Neural cell (in vitro differentiated cells): ENCODE measurements at regions not wholly inside any gene's neighbourhood (a gene's known extent, or its start where the extent isn't known, plus 50 kb on each side); places are given as distances from the start of the nearest gene placed in this dataset.

Experiments used
- H2AFZ ChIP-seq: fragments of 200-600, 300-800 bp; sonication (generic), shearing (Covaris generic); 2 replicates; pipeline ENCODE4 v1.6.0; 2014; ENCODE audit warnings: low read depth, mild to moderate bottlenecking, antibody characterized with exemption, low read length, moderate library complexity
- H3F3A ChIP-seq: fragments of 200-600 bp; shearing (Covaris generic); 2 replicates; pipeline ENCODE4 v1.6.1; 2016; ENCODE audit warnings: mild to moderate bottlenecking, moderate library complexity, mixed read lengths, antibody characterized with exemption, low read length; ENCODE audit not compliant: insufficient read depth, poor library complexity, severe bottlenecking
- H3K27ac ChIP-seq: fragments of 200-600, 300-800 bp; sonication (generic), shearing (Covaris generic); 2 replicates; pipeline ENCODE4 v1.5.1; 2014; ENCODE audit warnings: mild to moderate bottlenecking, low read length, moderate library complexity
- H3K27me3 ChIP-seq: fragments of 300-800, 200-600 bp; sonication (generic), shearing (Covaris generic); 2 replicates; pipeline ENCODE4 v1.6.0; 2014; ENCODE audit warnings: mild to moderate bottlenecking, low read depth, low read length, moderate library complexity; ENCODE audit not compliant: insufficient read depth
- H3K36me3 ChIP-seq: fragments of 300-800, 200-600 bp; sonication (generic), shearing (Covaris generic); 2 replicates; pipeline ENCODE4 v1.5.1; 2014; ENCODE audit warnings: mild to moderate bottlenecking, antibody characterized with exemption, low read length, moderate library complexity; ENCODE audit not compliant: insufficient read depth
- H3K4me2 ChIP-seq: fragments of 300-800, 200-600 bp; sonication (generic), shearing (Covaris generic); 2 replicates; pipeline ENCODE4 v1.6.0; 2014; ENCODE audit warnings: mild to moderate bottlenecking, low read length
- H3K4me3 ChIP-seq: fragments of 300-800, 200-600 bp; sonication (generic), shearing (Covaris generic); 2 replicates; pipeline ENCODE4 v1.5.1; 2014; ENCODE audit warnings: mild to moderate bottlenecking, low read length, moderate library complexity
- H3K79me2 ChIP-seq: fragments of 200-600 bp; shearing (Covaris generic); replicated peaks from 2 replicates; pipeline ENCODE4 v1.6.0; 2014; ENCODE audit warnings: mild to moderate bottlenecking, low read length, moderate library complexity; ENCODE audit not compliant: insufficient read depth
- H3K9ac ChIP-seq: fragments of 300-800, 200-600 bp; sonication (generic), shearing (Covaris generic); 2 replicates; pipeline ENCODE4 v1.6.1; 2016; ENCODE audit warnings: mild to moderate bottlenecking, low read length, mixed read lengths
- H3K9me2 ChIP-seq: fragments of 200-600 bp; shearing (Covaris generic); 2 replicates; pipeline ENCODE4 v1.6.1; 2016; ENCODE audit warnings: mild to moderate bottlenecking, low read length, mixed read lengths; ENCODE audit not compliant: insufficient read depth
- H3K9me3 ChIP-seq: fragments of 200-600, 300-800 bp; sonication (generic), shearing (Covaris generic); 2 replicates; pipeline ENCODE4 v1.6.1; 2016; ENCODE audit warnings: mild to moderate bottlenecking, mixed run types, low read length, moderate library complexity, mixed read lengths
- H4K20me1 ChIP-seq: fragments of 200-600 bp; shearing (Covaris generic); 2 replicates; pipeline ENCODE4 v1.6.1; 2016; ENCODE audit warnings: mild to moderate bottlenecking, mixed run types; ENCODE audit not compliant: insufficient read depth
- EP300 ChIP-seq: fragments of 450-650 bp; conservative IDR thresholded peaks from 2 replicates; pipeline ENCODE4 v1.6.1; 2014; ENCODE audit warnings: antibody characterized with exemption, mild to moderate bottlenecking, moderate library complexity; ENCODE audit not compliant: poor library complexity, severe bottlenecking
- EZH2 ChIP-seq: fragments of 200-600, 300-800 bp; shearing (Covaris generic), sonication (generic); IDR thresholded peaks from 2 replicates; pipeline ENCODE4 v1.6.1; 2014; ENCODE audit warnings: antibody characterized with exemption, low read length, borderline replicate concordance, mild to moderate bottlenecking; ENCODE audit not compliant: insufficient read depth, poor library complexity, severe bottlenecking
- MXI1 ChIP-seq: fragments of 450-650 bp; conservative IDR thresholded peaks from 2 replicates; pipeline ENCODE4 v1.6.1; 2014; ENCODE audit warnings: antibody characterized with exemption, mild to moderate bottlenecking; ENCODE audit not compliant: poor library complexity, severe bottlenecking
- POLR2AphosphoS5 ChIP-seq: IDR thresholded peaks from 2 replicates; pipeline ENCODE4 v1.6.1; 2012
- RAD21 ChIP-seq: fragments of 450-650 bp; conservative IDR thresholded peaks from 2 replicates; pipeline ENCODE4 v1.6.1; 2014; ENCODE audit warnings: antibody characterized with exemption, mild to moderate bottlenecking, moderate library complexity
- SMC3 ChIP-seq: fragments of 450-650 bp; conservative IDR thresholded peaks from 2 replicates; pipeline ENCODE4 v1.6.1; 2014; ENCODE audit warnings: antibody characterized with exemption, mild to moderate bottlenecking, moderate library complexity; ENCODE audit not compliant: poor library complexity
- TAF1 ChIP-seq: IDR thresholded peaks from 2 replicates; pipeline ENCODE4 v1.6.1; 2012; ENCODE audit warnings: low read depth
- TF ChIP-seq, protein P1 (sequence below): fragments of 450-650 bp; IDR thresholded peaks from 2 replicates; pipeline ENCODE4 v1.5.1; 2014; ENCODE audit warnings: antibody characterized with exemption, mild to moderate bottlenecking, moderate library complexity; ENCODE audit not compliant: poor library complexity, severe bottlenecking
- TF ChIP-seq, protein P2 (sequence below): IDR thresholded peaks from 2 replicates; pipeline ENCODE4 v1.6.1; 2012; ENCODE audit warnings: borderline replicate concordance

DNA sequence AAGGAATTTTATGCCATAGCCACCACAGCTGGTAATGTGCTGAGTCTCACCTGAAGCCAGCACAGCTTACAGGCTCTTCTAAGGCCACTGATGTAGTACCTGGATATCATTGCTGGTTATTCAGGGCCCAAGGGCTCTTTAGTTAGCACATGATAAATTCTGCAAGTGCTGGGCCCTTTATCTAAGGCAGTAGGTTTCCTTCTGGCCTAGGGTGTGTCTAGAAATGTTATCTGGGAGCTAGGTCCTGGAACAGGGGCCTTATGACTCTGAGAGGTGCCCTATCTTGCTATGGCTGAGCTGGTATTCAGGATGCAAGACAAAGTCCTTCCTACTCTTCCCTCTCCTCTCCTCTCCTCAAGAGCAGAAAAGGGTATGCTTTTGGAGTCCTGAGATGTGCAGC is 1424.5 kb upstream of the NUDT12 start:
- H3K27ac ChIP-seq, result no peak overlapping the region
- no peaks in the 10 kb centered on the region for H3K36me3 ChIP-seq
- H2AFZ ChIP-seq, result no peak overlapping the region
- H3K4me3 ChIP-seq, result no peak overlapping the region
- no peaks in the 10 kb centered on the region for H4K20me1 ChIP-seq
- H3K4me2 ChIP-seq, result no peak overlapping the region
- H3F3A ChIP-seq, result no peaks in the 10 kb centered on the region
- H3K9ac ChIP-seq, result no peak overlapping the region
- no peaks in the 10 kb centered on the region for H3K27me3 ChIP-seq
- TF ChIP-seq, protein P1, sequence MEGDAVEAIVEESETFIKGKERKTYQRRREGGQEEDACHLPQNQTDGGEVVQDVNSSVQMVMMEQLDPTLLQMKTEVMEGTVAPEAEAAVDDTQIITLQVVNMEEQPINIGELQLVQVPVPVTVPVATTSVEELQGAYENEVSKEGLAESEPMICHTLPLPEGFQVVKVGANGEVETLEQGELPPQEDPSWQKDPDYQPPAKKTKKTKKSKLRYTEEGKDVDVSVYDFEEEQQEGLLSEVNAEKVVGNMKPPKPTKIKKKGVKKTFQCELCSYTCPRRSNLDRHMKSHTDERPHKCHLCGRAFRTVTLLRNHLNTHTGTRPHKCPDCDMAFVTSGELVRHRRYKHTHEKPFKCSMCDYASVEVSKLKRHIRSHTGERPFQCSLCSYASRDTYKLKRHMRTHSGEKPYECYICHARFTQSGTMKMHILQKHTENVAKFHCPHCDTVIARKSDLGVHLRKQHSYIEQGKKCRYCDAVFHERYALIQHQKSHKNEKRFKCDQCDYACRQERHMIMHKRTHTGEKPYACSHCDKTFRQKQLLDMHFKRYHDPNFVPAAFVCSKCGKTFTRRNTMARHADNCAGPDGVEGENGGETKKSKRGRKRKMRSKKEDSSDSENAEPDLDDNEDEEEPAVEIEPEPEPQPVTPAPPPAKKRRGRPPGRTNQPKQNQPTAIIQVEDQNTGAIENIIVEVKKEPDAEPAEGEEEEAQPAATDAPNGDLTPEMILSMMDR, result no peak
- no peak for TF ChIP-seq MXI1
- TF ChIP-seq, protein P2, sequence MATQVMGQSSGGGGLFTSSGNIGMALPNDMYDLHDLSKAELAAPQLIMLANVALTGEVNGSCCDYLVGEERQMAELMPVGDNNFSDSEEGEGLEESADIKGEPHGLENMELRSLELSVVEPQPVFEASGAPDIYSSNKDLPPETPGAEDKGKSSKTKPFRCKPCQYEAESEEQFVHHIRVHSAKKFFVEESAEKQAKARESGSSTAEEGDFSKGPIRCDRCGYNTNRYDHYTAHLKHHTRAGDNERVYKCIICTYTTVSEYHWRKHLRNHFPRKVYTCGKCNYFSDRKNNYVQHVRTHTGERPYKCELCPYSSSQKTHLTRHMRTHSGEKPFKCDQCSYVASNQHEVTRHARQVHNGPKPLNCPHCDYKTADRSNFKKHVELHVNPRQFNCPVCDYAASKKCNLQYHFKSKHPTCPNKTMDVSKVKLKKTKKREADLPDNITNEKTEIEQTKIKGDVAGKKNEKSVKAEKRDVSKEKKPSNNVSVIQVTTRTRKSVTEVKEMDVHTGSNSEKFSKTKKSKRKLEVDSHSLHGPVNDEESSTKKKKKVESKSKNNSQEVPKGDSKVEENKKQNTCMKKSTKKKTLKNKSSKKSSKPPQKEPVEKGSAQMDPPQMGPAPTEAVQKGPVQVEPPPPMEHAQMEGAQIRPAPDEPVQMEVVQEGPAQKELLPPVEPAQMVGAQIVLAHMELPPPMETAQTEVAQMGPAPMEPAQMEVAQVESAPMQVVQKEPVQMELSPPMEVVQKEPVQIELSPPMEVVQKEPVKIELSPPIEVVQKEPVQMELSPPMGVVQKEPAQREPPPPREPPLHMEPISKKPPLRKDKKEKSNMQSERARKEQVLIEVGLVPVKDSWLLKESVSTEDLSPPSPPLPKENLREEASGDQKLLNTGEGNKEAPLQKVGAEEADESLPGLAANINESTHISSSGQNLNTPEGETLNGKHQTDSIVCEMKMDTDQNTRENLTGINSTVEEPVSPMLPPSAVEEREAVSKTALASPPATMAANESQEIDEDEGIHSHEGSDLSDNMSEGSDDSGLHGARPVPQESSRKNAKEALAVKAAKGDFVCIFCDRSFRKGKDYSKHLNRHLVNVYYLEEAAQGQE, result no peak
- TF ChIP-seq POLR2AphosphoS5, result no peak
- no peak for TF ChIP-seq TAF1
- no peak for TF ChIP-seq SMC3
- TF ChIP-seq EZH2, result no peak
- no peak for TF ChIP-seq EP300
- no peak for TF ChIP-seq RAD21
- H3K9me2 ChIP-seq, result no peaks in the 10 kb centered on the region
- H3K79me2 ChIP-seq, result no peaks in the 10 kb centered on the region
- no peaks in the 10 kb centered on the region for H3K9me3 ChIP-seq

DNA sequence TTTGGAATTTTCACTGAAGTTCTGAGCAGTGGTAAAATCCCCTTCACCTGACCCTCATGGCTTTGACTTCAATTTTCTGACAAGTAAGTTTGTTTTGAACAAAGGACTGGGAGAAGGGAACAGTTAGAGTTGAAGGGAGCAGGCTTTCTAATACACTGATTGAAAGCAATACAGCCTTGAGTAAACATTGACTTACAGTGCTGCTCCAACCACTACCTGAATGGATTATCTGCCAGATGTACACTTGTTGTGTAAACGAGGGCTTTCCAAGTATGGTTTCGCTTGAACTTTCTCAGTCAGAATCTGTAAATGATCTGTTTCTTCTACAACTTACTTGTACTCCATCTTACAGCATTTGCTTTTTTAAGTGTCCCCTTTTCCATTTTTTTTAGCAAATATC is 1414.9 kb upstream of the NUDT12 start:
- Histone ChIP-seq H3K36me3 (no peaks in the 10 kb centered on the region), H3K9me3 (no peaks in the 10 kb centered on the region), H3K79me2 (no peaks in the 10 kb centered on the region), H3K27ac (no peak overlapping the region), H3K4me3 (no peak overlapping the region), H3K9ac (no peak overlapping the region), H4K20me1 (no peaks in the 10 kb centered on the region), H2AFZ (no peak overlapping the region), H3F3A (no peaks in the 10 kb centered on the region), H3K27me3 (no peaks in the 10 kb centered on the region), H3K9me2 (no peaks in the 10 kb centered on the region), H3K4me2 (no peak overlapping the region)
- no peak for TF ChIP-seq MXI1
- TF ChIP-seq, protein P1, result no peak
- TF ChIP-seq, protein P2, result no peak
- no peak for TF ChIP-seq RAD21
- no peak for TF ChIP-seq TAF1
- TF ChIP-seq EZH2, result no peak
- TF ChIP-seq POLR2AphosphoS5, result no peak
- no peak for TF ChIP-seq EP300
- no peak for TF ChIP-seq SMC3
